Keratinocyte (primary cell): ENCODE measurements at regions not wholly inside any gene's neighbourhood (a gene's known extent, or its start where the extent isn't known, plus 50 kb on each side); places are given as distances from the start of the nearest gene placed in this dataset.

ENCODE experiments used
- DNase-seq: peaks from one replicate; pipeline ENCODE4 v3.0.0-alpha.2; 2011; ENCODE audit warnings: low read depth, missing footprints, low spot score
- FAIRE-seq: peaks from 2 replicates; lab custom pipeline; 2011; peaks lifted over from hg19 to GRCh38; lab: Jason Lieb, UNC
- H2AFZ ChIP-seq: 2 replicates; pipeline ENCODE4 v1.6.0; 2012; ENCODE audit warnings: low read length, control low read depth, inconsistent platforms; ENCODE audit not compliant: control insufficient read depth
- H3K27ac ChIP-seq: 2 replicates; pipeline ENCODE4 v1.5.1; 2011; ENCODE audit warnings: low read length; ENCODE audit not compliant: control insufficient read depth, insufficient read depth
- H3K27me3 ChIP-seq: 3 replicates; pipeline ENCODE4 v1.6.0; 2011; ENCODE audit warnings: low read length; ENCODE audit not compliant: control insufficient read depth, insufficient read depth; ENCODE audit errors: extremely low read depth
- H3K36me3 ChIP-seq, 2 experiments: 2 replicates in 1 of 2; 3 replicates in 1 of 2; pipeline ENCODE4 v1.5.1; 2011; ENCODE audit warnings: low read length in 2 of 2, mild to moderate bottlenecking in 1 of 2; ENCODE audit not compliant: control insufficient read depth in 2 of 2, insufficient read depth in 2 of 2; ENCODE audit errors: extremely low read depth in 1 of 2
- H3K4me1 ChIP-seq: 3 replicates; pipeline ENCODE4 v1.5.1; 2011; ENCODE audit warnings: low read length; ENCODE audit not compliant: control insufficient read depth, insufficient read depth; ENCODE audit errors: extremely low read depth
- H3K4me2 ChIP-seq: 3 replicates; pipeline ENCODE4 v1.6.0; 2011; ENCODE audit warnings: low read depth, low read length; ENCODE audit not compliant: control insufficient read depth, insufficient read depth; ENCODE audit errors: extremely low read depth
- H3K4me3 ChIP-seq, 3 experiments: fragments of 200-600 bp in 1 of 3; sonication (generic) in 1 of 3; 2 replicates in 2 of 3; 3 replicates in 1 of 3; pipeline ENCODE4 v1.5.1; 2011 to 2016; ENCODE audit warnings: low read length in 3 of 3, mild to moderate bottlenecking in 3 of 3, control low read depth in 2 of 3, inconsistent platforms in 1 of 3, low read depth in 1 of 3, mixed read lengths in 1 of 3, mixed run types in 1 of 3, moderate library complexity in 1 of 3; ENCODE audit not compliant: control insufficient read depth in 2 of 3, insufficient read depth in 2 of 3; ENCODE audit errors: extremely low read depth in 1 of 3
- H3K79me2 ChIP-seq: 2 replicates; pipeline ENCODE4 v1.6.0; 2012; ENCODE audit warnings: low read length; ENCODE audit not compliant: control insufficient read depth, insufficient read depth
- H3K9ac ChIP-seq: 3 replicates; pipeline ENCODE4 v1.6.0; 2011; ENCODE audit warnings: low read length; ENCODE audit not compliant: control insufficient read depth, insufficient read depth; ENCODE audit errors: extremely low read depth
- H3K9me1 ChIP-seq: 3 replicates; pipeline ENCODE4 v1.6.0; 2011; ENCODE audit warnings: low read length; ENCODE audit not compliant: control insufficient read depth, insufficient read depth; ENCODE audit errors: extremely low read depth
- H3K9me3 ChIP-seq: 2 replicates; pipeline ENCODE4 v1.5.1; 2012; ENCODE audit warnings: low read depth, low read length; ENCODE audit not compliant: control insufficient read depth
- H4K20me1 ChIP-seq: 3 replicates; pipeline ENCODE4 v1.6.0; 2011; ENCODE audit warnings: low read length; ENCODE audit not compliant: control insufficient read depth, insufficient read depth; ENCODE audit errors: extremely low read depth
- CTCF ChIP-seq, 3 experiments: IDR thresholded peaks in 1 of 3; conservative IDR thresholded peaks in 1 of 3; optimal IDR thresholded peaks in 1 of 3; 2 replicates in 2 of 3; 3 replicates in 1 of 3; pipeline versions ENCODE3 to v1.5.1; 2011; ENCODE audit warnings: low read length in 3 of 3, mild to moderate bottlenecking in 3 of 3, moderate library complexity in 2 of 3, control low read depth in 1 of 3, inconsistent platforms in 1 of 3; ENCODE audit not compliant: insufficient read depth in 2 of 3; ENCODE audit errors: extremely low read depth in 1 of 3
- EZH2 ChIP-seq: IDR thresholded peaks from one replicate; pipeline ENCODE4 v1.6.1; 2012; ENCODE audit warnings: inconsistent platforms, mild to moderate bottlenecking, low read length, moderate library complexity
- dilution Hi-C: fragments of 300-500 bp; cut with MboI; formaldehyde crosslinking; loops from one replicate; pipeline ENCODE4 v1.7.0; 2020; ENCODE audit warnings: low sequenced_read_pairs; ENCODE audit not compliant: extremely low pct_ligation_motif_present

GRCh38 chr6:81071121-81071520, 681.4 kb downstream of the TENT5A start:
- no peaks in the 10 kb centered on the region for H4K20me1 ChIP-seq
- FAIRE-seq: no peak
- H3K27ac ChIP-seq: no peak overlapping the region
- H3K36me3 ChIP-seq: no peaks in the 10 kb centered on the region
- DNase-seq: no peak
- dilution Hi-C loops: no loop called here
- no peaks in the 10 kb centered on the region for H3K79me2 ChIP-seq
- H3K9me1 ChIP-seq: no peaks in the 10 kb centered on the region
- TF ChIP-seq EZH2 (no peak), CTCF (optimal IDR thresholded peaks at IDR 0.05 in 1 of 3, IDR thresholded peaks at IDR 0.05 in 1 of 3, conservative IDR thresholded peaks at IDR 0.05 in 1 of 3; ENCODE audit: extremely low read depth in 1 of 3, insufficient read depth in 2 of 3, low read length in 3 of 3) (no peak)
- no peak overlapping the region for H3K4me3 ChIP-seq
- H3K4me1 ChIP-seq: no peaks in the 10 kb centered on the region
- no peak overlapping the region for H3K4me2 ChIP-seq
- H3K27me3 ChIP-seq: no peaks in the 10 kb centered on the region
- H2AFZ ChIP-seq: no peak overlapping the region
- no peaks in the 10 kb centered on the region for H3K9me3 ChIP-seq
- H3K9ac ChIP-seq: no peak overlapping the region

GRCh38 chr6:81067057-81067456, 685.4 kb downstream of the TENT5A start:
- Histone ChIP-seq H4K20me1 (no peaks in the 10 kb centered on the region), H3K79me2 (no peaks in the 10 kb centered on the region), H3K27me3 (no peaks in the 10 kb centered on the region), H3K9me1 (no peaks in the 10 kb centered on the region), H3K4me1 (no peaks in the 10 kb centered on the region), H3K9me3 (no peaks in the 10 kb centered on the region), H3K4me2 (no peak overlapping the region), H3K9ac (no peak overlapping the region), H3K36me3 (no peaks in the 10 kb centered on the region), H3K4me3 (no peak overlapping the region), H2AFZ (no peak overlapping the region), H3K27ac (no peak overlapping the region)
- FAIRE-seq (no peak), DNase-seq (no peak)
- TF ChIP-seq EZH2 (no peak), CTCF (optimal IDR thresholded peaks at IDR 0.05 in 1 of 3, IDR thresholded peaks at IDR 0.05 in 1 of 3, conservative IDR thresholded peaks at IDR 0.05 in 1 of 3; ENCODE audit: extremely low read depth in 1 of 3, insufficient read depth in 2 of 3, low read length in 3 of 3) (no peak)
- dilution Hi-C loops: no loop called here
